ENCODE measurements at regions not wholly inside any gene's neighbourhood (a gene's known extent, or its start where the extent isn't known, plus 50 kb on each side); places are given as distances from the start of the nearest gene placed in this dataset.

DNA sequence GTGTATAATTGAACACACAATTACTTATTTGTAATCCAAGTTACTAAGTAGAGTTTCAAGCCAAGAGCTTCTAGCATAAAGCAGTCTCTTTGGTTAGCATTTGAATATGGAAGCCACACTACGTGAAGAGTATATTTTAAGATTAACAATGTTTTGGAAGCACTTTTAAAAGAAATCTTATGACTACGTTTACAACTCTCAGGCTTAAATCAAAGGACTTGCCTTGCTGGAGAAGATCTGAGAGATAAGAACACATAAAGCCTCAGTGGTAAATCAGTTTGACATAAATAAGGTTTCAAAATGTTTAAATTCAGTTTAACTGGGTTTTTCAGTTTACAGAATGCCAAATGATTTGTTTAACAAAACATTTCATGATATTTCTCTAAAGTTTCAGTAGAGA, 161.9 kb upstream of the PDE3A start:
- no peaks in the 10 kb centered on the region for H3K36me3 ChIP-seq (ENCODE audit: insufficient read depth, low read length)
- no peak overlapping the region for H3K27ac Mint-ChIP-seq
- H3K9me3 Mint-ChIP-seq: no peaks in the 10 kb centered on the region
- no peaks in the 10 kb centered on the region for H3K36me3 Mint-ChIP-seq
- CTCF ChIA-PET (ENCODE audit: partially characterized antibody): no interaction called here
- H3K27me3 ChIP-seq (ENCODE audit: insufficient read depth, low read length): no peaks in the 10 kb centered on the region
- no peak overlapping the region for H3K4me3 Mint-ChIP-seq
- no peak overlapping the region for H3K4me3 ChIP-seq (ENCODE audit: low read length in 2 of 2)
- intact Hi-C loops (cut with micrococcal nuclease): no loop called here
- H3K27ac ChIP-seq (ENCODE audit: low read depth, low read length): no peak overlapping the region
- H3K27me3 Mint-ChIP-seq: no peaks in the 10 kb centered on the region
- H3K9me3 ChIP-seq (ENCODE audit: control insufficient read depth in 1 of 2, low read length in 2 of 2): no peaks in the 10 kb centered on the region
- no peak for DNase-seq
- no peaks in the 10 kb centered on the region for H3K4me1 Mint-ChIP-seq
- POLR2A ChIA-PET (ENCODE audit: partially characterized antibody): no interaction called here
- H3K4me1 ChIP-seq (ENCODE audit: insufficient read depth, low read length): no peaks in the 10 kb centered on the region

DNA sequence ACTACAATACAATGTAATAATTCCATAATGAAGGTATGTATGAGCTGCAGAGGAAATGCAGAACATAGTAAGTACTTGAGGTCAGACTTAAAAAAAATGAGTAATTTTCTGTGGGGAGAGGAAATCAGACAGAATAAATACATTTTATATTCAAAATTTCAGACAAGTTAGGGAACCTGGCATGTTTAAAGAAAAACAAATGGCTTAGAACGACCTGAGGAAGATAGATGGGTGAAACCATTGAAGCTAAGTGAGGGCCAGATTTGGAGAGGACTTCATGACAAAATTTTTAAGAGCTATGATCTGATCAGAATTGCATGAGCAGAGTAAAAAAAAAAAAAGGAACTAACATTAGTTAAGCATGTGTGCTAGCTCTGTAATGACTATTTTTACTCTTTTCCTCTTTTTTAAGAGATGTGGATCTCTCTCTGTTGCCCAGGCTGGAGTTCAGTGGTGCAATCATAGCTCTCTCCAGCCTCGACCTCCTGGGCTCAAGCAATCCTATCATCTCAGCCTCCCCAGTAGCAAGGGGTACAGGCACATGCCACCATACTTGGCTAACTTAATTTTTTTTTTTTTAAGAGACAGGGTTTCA, 157.6 kb upstream of the PDE3A start:
- no peaks in the 10 kb centered on the region for H3K4me1 ChIP-seq (ENCODE audit: insufficient read depth, low read length)
- POLR2A ChIA-PET (ENCODE audit: partially characterized antibody): no interaction called here
- Mint-ChIP-seq H3K27me3 (no peaks in the 10 kb centered on the region), H3K27ac (no peak overlapping the region), H3K4me1 (no peaks in the 10 kb centered on the region), H3K9me3 (peaks cover 0 to 2% (median 0%) of the 10 kb centered on the region in 8 donors), H3K36me3 (no peaks in the 10 kb centered on the region), H3K4me3 (no peak overlapping the region)
- H3K36me3 ChIP-seq (ENCODE audit: insufficient read depth, low read length): no peaks in the 10 kb centered on the region
- CTCF ChIA-PET (ENCODE audit: partially characterized antibody): no interaction called here
- DNase-seq: no peak
- no peaks in the 10 kb centered on the region for H3K27me3 ChIP-seq (ENCODE audit: insufficient read depth, low read length)
- H3K4me3 ChIP-seq (ENCODE audit: low read length in 2 of 2): no peak overlapping the region
- no peaks in the 10 kb centered on the region for H3K9me3 ChIP-seq (ENCODE audit: control insufficient read depth in 1 of 2, low read length in 2 of 2)
- no peak overlapping the region for H3K27ac ChIP-seq (ENCODE audit: low read depth, low read length)
- intact Hi-C loops (cut with micrococcal nuclease): no loop called here

DNA sequence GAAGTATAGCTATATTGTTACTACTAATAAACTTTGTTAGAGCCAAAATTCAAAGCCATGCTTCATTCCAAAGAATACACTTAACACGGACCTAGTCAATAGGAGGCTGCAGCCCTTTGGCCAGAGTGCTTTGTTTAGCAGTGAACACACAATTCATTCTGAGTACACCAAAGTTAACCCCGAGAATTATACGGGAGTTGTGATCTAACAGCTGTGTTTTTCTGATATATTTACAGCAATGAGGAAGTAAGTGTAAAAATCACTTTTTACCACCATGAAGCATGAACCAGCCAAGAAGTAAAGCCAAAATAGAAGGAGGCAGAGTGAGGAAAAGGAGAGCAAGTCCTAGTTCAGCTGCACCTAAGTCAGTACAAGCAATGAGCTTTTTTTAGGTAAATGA, 156.8 kb upstream of the PDE3A start:
- no peaks in the 10 kb centered on the region for H3K4me1 ChIP-seq (ENCODE audit: insufficient read depth, low read length)
- no peak overlapping the region for H3K27ac ChIP-seq (ENCODE audit: low read depth, low read length)
- ChIA-PET CTCF (ENCODE audit: partially characterized antibody) (no interaction called here), POLR2A (ENCODE audit: partially characterized antibody) (no interaction called here)
- H3K27me3 Mint-ChIP-seq: no peaks in the 10 kb centered on the region
- no peaks in the 10 kb centered on the region for H3K36me3 ChIP-seq (ENCODE audit: insufficient read depth, low read length)
- no peaks in the 10 kb centered on the region for H3K4me1 Mint-ChIP-seq
- DNase-seq: no peak
- no peak overlapping the region for H3K4me3 Mint-ChIP-seq
- H3K27me3 ChIP-seq (ENCODE audit: insufficient read depth, low read length): no peaks in the 10 kb centered on the region
- no peaks in the 10 kb centered on the region for H3K9me3 ChIP-seq (ENCODE audit: control insufficient read depth in 1 of 2, low read length in 2 of 2)
- no peaks in the 10 kb centered on the region for H3K36me3 Mint-ChIP-seq
- H3K27ac Mint-ChIP-seq: no peak overlapping the region
- H3K9me3 Mint-ChIP-seq: peaks cover 0 to 5% (median 0%) of the 10 kb centered on the region in 8 donors
- no peak overlapping the region for H3K4me3 ChIP-seq (ENCODE audit: low read length in 2 of 2)
- intact Hi-C loops (cut with micrococcal nuclease): no loop called here

DNA sequence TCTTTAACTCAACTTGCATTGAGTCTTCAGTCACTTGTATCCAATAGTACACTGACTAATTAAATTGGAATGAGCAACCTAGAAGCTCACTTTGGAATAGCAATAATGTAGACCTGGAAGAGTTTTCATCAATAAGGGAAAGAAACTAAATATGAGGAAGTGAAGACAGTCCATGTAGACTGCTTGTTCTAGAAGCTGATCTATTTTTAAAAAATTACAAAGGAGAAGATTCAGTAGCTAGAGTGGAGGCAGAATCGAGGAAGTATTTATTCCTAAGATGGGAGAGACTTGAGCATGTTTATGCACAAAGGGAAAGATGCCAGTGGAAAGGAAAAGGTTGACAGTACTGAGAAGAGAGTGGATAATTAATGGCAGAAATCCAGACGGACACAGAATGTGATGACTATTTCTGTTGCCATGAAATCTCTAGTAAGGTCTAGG, 156.3 kb upstream of the PDE3A start:
- intact Hi-C loops (cut with micrococcal nuclease): no loop called here
- H3K27me3 ChIP-seq (ENCODE audit: insufficient read depth, low read length): no peaks in the 10 kb centered on the region
- H3K4me3 ChIP-seq (ENCODE audit: low read length in 2 of 2): no peak overlapping the region
- no peaks in the 10 kb centered on the region for H3K36me3 ChIP-seq (ENCODE audit: insufficient read depth, low read length)
- H3K27me3 Mint-ChIP-seq: no peaks in the 10 kb centered on the region
- no peak for DNase-seq
- no peak overlapping the region for H3K27ac Mint-ChIP-seq
- POLR2A ChIA-PET (ENCODE audit: partially characterized antibody): no interaction called here
- H3K4me1 Mint-ChIP-seq: no peaks in the 10 kb centered on the region
- CTCF ChIA-PET (ENCODE audit: partially characterized antibody): no interaction called here
- H3K4me1 ChIP-seq (ENCODE audit: insufficient read depth, low read length): no peaks in the 10 kb centered on the region
- no peak overlapping the region for H3K27ac ChIP-seq (ENCODE audit: low read depth, low read length)
- no peaks in the 10 kb centered on the region for H3K9me3 ChIP-seq (ENCODE audit: control insufficient read depth in 1 of 2, low read length in 2 of 2)
- H3K36me3 Mint-ChIP-seq: no peaks in the 10 kb centered on the region
- H3K4me3 Mint-ChIP-seq: no peak overlapping the region
- H3K9me3 Mint-ChIP-seq: peaks cover 0 to 6% (median 0%) of the 10 kb centered on the region in 8 donors

DNA sequence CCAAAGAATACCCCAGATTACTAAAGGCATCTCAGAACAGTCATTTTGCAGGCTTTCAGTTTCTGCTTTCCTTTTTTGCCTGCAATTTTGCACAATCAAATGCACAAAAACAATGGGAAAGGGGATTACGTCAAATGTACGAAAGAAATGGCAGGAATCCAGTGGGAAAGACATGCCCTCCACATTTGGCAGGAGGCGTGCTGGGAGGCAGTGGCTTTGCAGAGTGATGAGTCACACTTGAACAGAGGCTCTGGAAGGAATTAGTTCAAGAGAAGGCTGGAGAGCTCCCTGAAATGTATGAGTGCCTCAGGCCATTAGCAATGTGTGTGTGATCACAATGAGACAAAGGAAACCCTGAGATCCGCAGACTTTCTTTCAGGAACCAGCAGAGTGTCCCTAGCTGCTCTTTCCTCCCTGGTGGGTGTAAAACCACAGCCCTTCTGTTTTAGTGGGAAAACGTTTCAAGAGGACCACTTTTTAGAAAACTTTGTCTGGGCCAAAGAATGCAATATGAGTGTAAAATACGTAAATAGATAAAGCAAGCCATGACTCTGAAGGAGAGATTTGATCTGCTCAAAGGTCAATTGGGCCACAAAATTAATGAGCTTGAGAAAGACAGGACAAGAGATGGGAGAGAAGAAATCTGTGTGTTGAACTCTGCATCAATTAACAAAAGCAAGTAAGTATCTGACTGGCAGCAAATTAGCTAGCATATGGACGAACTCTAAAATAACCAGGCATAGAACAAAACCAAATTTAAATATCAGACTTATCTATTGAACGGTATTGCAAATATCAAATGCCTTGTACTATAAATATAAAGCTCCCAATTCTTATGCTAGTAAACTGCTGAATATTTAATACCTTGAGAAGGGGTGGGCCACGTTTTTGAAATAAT, 155.4 kb upstream of the PDE3A start:
- intact Hi-C loops (cut with micrococcal nuclease): no loop called here
- Histone ChIP-seq H3K36me3 (ENCODE audit: insufficient read depth, low read length) (no peaks in the 10 kb centered on the region), H3K9me3 (ENCODE audit: control insufficient read depth in 1 of 2, low read length in 2 of 2) (no peaks in the 10 kb centered on the region), H3K4me1 (ENCODE audit: insufficient read depth, low read length) (no peaks in the 10 kb centered on the region), H3K27me3 (ENCODE audit: insufficient read depth, low read length) (no peaks in the 10 kb centered on the region), H3K4me3 (ENCODE audit: low read length in 2 of 2) (no peak overlapping the region), H3K27ac (ENCODE audit: low read depth, low read length) (no peak overlapping the region)
- ChIA-PET POLR2A (ENCODE audit: partially characterized antibody) (no interaction called here), CTCF (ENCODE audit: partially characterized antibody) (no interaction called here)
- no peak for DNase-seq
- no peak overlapping the region for H3K4me3 Mint-ChIP-seq
- H3K36me3 Mint-ChIP-seq: no peaks in the 10 kb centered on the region
- no peak overlapping the region for H3K27ac Mint-ChIP-seq
- H3K9me3 Mint-ChIP-seq: peaks cover 0 to 6% (median 0%) of the 10 kb centered on the region in 8 donors
- H3K4me1 Mint-ChIP-seq: no peaks in the 10 kb centered on the region
- no peaks in the 10 kb centered on the region for H3K27me3 Mint-ChIP-seq

DNA sequence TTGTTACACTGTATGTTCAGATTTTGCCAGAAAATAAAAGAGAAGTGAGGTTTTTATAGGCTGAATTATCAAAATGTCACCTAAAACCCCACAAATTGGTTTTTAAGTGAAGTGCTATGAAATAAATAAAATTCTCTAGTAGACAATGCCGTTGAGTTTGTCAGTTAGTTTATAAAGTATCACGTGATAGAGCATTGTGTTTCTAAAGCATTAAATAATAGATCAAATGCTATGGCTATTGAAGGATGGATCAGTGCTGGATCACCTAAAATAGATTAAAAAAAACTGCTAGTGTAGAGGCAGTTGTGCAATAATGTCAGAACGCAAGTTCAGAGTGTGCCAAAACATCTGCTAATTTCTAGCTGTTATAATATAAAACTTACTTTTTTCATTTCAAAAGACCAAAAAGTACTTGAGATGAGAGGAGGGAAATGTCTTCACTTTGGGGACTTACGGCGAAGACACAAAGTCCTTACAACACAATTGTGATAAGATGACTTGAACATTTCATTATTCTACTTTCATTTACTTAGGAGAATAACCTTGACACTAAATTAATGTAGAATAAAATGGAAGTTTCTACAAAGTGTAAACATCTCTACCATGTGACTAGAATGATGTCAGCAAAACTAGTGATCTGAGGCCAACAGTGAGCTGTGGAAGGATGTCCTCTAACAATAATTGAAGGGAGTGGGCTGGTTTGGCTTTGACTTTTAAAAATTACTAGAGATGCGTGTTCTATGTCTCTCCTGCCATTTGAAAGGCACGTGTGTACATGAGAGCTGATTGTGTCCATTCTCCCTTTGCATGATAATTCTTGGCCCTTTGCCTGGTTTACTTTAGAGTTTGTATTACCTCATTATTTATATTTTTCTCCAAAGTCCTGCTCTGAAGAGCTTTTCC, 154.4 kb upstream of the PDE3A start:
- H3K27ac ChIP-seq (ENCODE audit: low read depth, low read length): no peak overlapping the region
- Mint-ChIP-seq H3K27me3 (no peaks in the 10 kb centered on the region), H3K9me3 (peaks cover 0 to 6% (median 0%) of the 10 kb centered on the region in 8 donors), H3K27ac (no peak overlapping the region), H3K4me3 (no peak overlapping the region), H3K36me3 (no peaks in the 10 kb centered on the region), H3K4me1 (no peaks in the 10 kb centered on the region)
- DNase-seq: no peak
- H3K4me1 ChIP-seq (ENCODE audit: insufficient read depth, low read length): no peaks in the 10 kb centered on the region
- no peaks in the 10 kb centered on the region for H3K9me3 ChIP-seq (ENCODE audit: control insufficient read depth in 1 of 2, low read length in 2 of 2)
- no peak overlapping the region for H3K4me3 ChIP-seq (ENCODE audit: low read length in 2 of 2)
- no peaks in the 10 kb centered on the region for H3K36me3 ChIP-seq (ENCODE audit: insufficient read depth, low read length)
- CTCF ChIA-PET (ENCODE audit: partially characterized antibody): no interaction called here
- intact Hi-C loops (cut with micrococcal nuclease): no loop called here
- no peaks in the 10 kb centered on the region for H3K27me3 ChIP-seq (ENCODE audit: insufficient read depth, low read length)
- POLR2A ChIA-PET (ENCODE audit: partially characterized antibody): no interaction called here

DNA sequence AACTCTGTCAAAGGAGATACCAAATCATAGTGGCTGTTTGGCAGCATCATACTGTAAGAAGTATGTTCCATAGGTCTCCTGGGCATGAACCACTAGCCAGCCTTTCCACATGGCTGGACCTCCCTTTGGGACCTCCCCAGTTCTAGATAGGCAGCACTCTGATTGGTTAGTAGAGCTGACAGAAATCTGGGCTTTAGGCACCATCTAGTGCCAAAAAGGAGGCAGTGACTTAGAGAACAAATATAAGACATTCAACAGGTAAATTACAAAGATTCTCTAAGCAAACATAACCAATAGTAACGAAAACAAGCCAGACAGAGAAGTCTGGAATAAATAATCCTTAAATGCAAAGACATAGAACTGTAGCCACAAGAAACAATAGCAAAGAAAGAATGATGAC, 148.0 kb upstream of the PDE3A start:
- intact Hi-C loops (cut with micrococcal nuclease): no loop called here
- no peaks in the 10 kb centered on the region for H3K27me3 Mint-ChIP-seq
- H3K27ac Mint-ChIP-seq: no peak overlapping the region
- Histone ChIP-seq H3K9me3 (ENCODE audit: control insufficient read depth in 1 of 2, low read length in 2 of 2) (no peaks in the 10 kb centered on the region), H3K27me3 (ENCODE audit: insufficient read depth, low read length) (no peaks in the 10 kb centered on the region), H3K4me3 (ENCODE audit: low read length in 2 of 2) (no peak overlapping the region), H3K36me3 (ENCODE audit: insufficient read depth, low read length) (no peaks in the 10 kb centered on the region), H3K4me1 (ENCODE audit: insufficient read depth, low read length) (no peaks in the 10 kb centered on the region), H3K27ac (ENCODE audit: low read depth, low read length) (no peak overlapping the region)
- ChIA-PET POLR2A (ENCODE audit: partially characterized antibody) (no interaction called here), CTCF (ENCODE audit: partially characterized antibody) (no interaction called here)
- no peak for DNase-seq
- no peaks in the 10 kb centered on the region for H3K36me3 Mint-ChIP-seq
- no peak overlapping the region for H3K4me3 Mint-ChIP-seq
- peaks cover 0 to 6% (median 0%) of the 10 kb centered on the region in 8 donors for H3K9me3 Mint-ChIP-seq
- no peaks in the 10 kb centered on the region for H3K4me1 Mint-ChIP-seq

Data from CD4-positive, alpha-beta memory T cell (primary cell).